Right lobe of liver (tissue), 6 donors: ENCODE measurements at regions not wholly inside any gene's neighbourhood (a gene's known extent, or its start where the extent isn't known, plus 50 kb on each side); places are given as distances from the start of the nearest gene placed in this dataset.

ENCODE experiments used
- ATAC-seq, 4 donors: fragments of 200-7000 bp; cut with Tn5 transposase; one replicate each; pipeline ENCODE4 v1.9.1; 2020; ENCODE audit warnings: mild to moderate bottlenecking in 4 of 4, moderate library complexity in 4 of 4
- DNase-seq, 3 donors: peaks; one replicate each; pipeline ENCODE4 v3.0.0-alpha.2; 2020
- H3K27ac ChIP-seq, 3 donors: fragments of 200-600 bp; one replicate each; pipeline ENCODE4 v1.8.0; 2022
- H3K27me3 ChIP-seq, 2 donors: fragments of 200-600 bp; one replicate each; pipeline ENCODE4 v1.8.0; 2022
- H3K36me3 ChIP-seq, 4 donors: fragments of 200-600 bp; sonication (generic) in 1 of 4; one replicate each; pipeline versions ENCODE4 v1.5.1 to v1.8.0; 2017 to 2022; ENCODE audit warnings: control low read depth in 1 of 4
- H3K4me1 ChIP-seq, 4 donors: fragments of 200-600 bp; sonication (generic) in 1 of 4; one replicate each; pipeline versions ENCODE4 v1.5.1 to v1.8.0; 2017 to 2022; ENCODE audit warnings: control low read depth in 1 of 4
- H3K4me3 ChIP-seq, 3 donors: fragments of 200-600 bp; one replicate each; pipeline ENCODE4 v1.8.0; 2022
- H3K9me3 ChIP-seq, 4 donors: fragments of 200-600 bp; sonication (generic) in 1 of 4; one replicate each; pipeline versions ENCODE4 v1.5.1 to v1.8.0; 2017 to 2022; ENCODE audit warnings: control low read depth in 1 of 4
- CTCF ChIP-seq, 4 donors: fragments of 200-600 bp in 3 of 4; fragments of 450-650 bp in 1 of 4; IDR thresholded peaks; one replicate each; pipeline versions ENCODE4 v1.5.1 to v1.8.0; 2016 to 2022; ENCODE audit warnings: antibody characterized with exemption in 4 of 4, mild to moderate bottlenecking in 2 of 4
- POLR2A ChIP-seq: fragments of 450-650 bp; IDR thresholded peaks from one replicate; pipeline ENCODE4 v1.6.1; 2017; ENCODE audit warnings: antibody characterized with exemption, mild to moderate bottlenecking
- WGBS: methylation state at CpG from one replicate; pipeline ENCODE4 v1.1.6; 2018; ENCODE audit warnings: low coverage, low lambda C conversion rate; ENCODE audit not compliant: insufficient coverage; ENCODE audit errors: missing lambda C conversion rate; 5-methylcytosine and 5-hydroxymethylcytosine counted together
- intact Hi-C, 2 donors: fragments of 100-400 bp; cut with DNase I; formaldehyde crosslinking; loops; one replicate each; pipeline versions ENCODE4 v1.11.2 to v1.14.1; 2022
- donor health status: DM: no; HTN: yes; CAD: no.
- donor health status: DM: no; HTN: no; CAD: no.
- donor health status: DM: no; HTN: no; CAD: no.
- donor health status: DM: no; HTN: yes; CAD: no.
- donor health status: DM: no; HTN: yes; CAD: no.

GRCh38 chr6:78131521-78131920, 478.7 kb downstream of the MEI4 start:
- no peak for ATAC-seq

GRCh38 chr6:78132671-78133410, 480.0 kb downstream of the MEI4 start:
- DNase-seq, result no peak
- Histone ChIP-seq H3K36me3 (no peaks in the 10 kb centered on the region), H3K9me3 (no peaks in the 10 kb centered on the region), H3K27ac (no peak overlapping the region), H3K4me3 (no peak overlapping the region), H3K27me3 (no peaks in the 10 kb centered on the region), H3K4me1 (no peaks in the 10 kb centered on the region)
- intact Hi-C loops, result no loop called here
- TF ChIP-seq CTCF (IDR thresholded peaks at IDR 0.05) (no peak), POLR2A (no peak)
- no peak for ATAC-seq
- 38% methylated on average over 8 of the region's 8 CpGs for WGBS

More at GRCh38 chr6:78131521-78131920, 478.7 kb downstream of the MEI4 start:
- DNase-seq, result no peak
- H3K27me3 ChIP-seq, result no peaks in the 10 kb centered on the region
- TF ChIP-seq POLR2A (no peak), CTCF (IDR thresholded peaks at IDR 0.05) (no peak)
- no peaks in the 10 kb centered on the region for H3K36me3 ChIP-seq
- no peak overlapping the region for H3K4me3 ChIP-seq
- no peaks in the 10 kb centered on the region for H3K4me1 ChIP-seq
- intact Hi-C loops, result no loop called here
- H3K27ac ChIP-seq, result no peak overlapping the region
- no peaks in the 10 kb centered on the region for H3K9me3 ChIP-seq
- 50% methylated on average over 1 of the region's 1 CpG for WGBS

GRCh38 chr6:78150425-78150824, 497.6 kb downstream of the MEI4 start:
- H3K4me1 ChIP-seq, result no peaks in the 10 kb centered on the region
- H3K27ac ChIP-seq, result no peak overlapping the region
- no peak for ATAC-seq
- WGBS, result 47% methylated on average over 3 of the region's 3 CpGs
- no peaks in the 10 kb centered on the region for H3K9me3 ChIP-seq
- H3K27me3 ChIP-seq, result no peaks in the 10 kb centered on the region
- H3K36me3 ChIP-seq, result no peaks in the 10 kb centered on the region
- DNase-seq, result no peak
- TF ChIP-seq CTCF (IDR thresholded peaks at IDR 0.05) (no peak), POLR2A (no peak)
- intact Hi-C loops, result no loop called here
- no peak overlapping the region for H3K4me3 ChIP-seq

GRCh38 chr6:78153976-78154375, 501.1 kb downstream of the MEI4 start:
- DNase-seq, result no peak
- no peaks in the 10 kb centered on the region for H3K27me3 ChIP-seq
- H3K27ac ChIP-seq, result no peak overlapping the region
- no peaks in the 10 kb centered on the region for H3K4me1 ChIP-seq
- ATAC-seq, result no peak
- TF ChIP-seq CTCF (IDR thresholded peaks at IDR 0.05) (no peak), POLR2A (no peak)
- no peaks in the 10 kb centered on the region for H3K36me3 ChIP-seq
- intact Hi-C loops, result no loop called here
- H3K9me3 ChIP-seq, result no peaks in the 10 kb centered on the region
- H3K4me3 ChIP-seq, result no peak overlapping the region

- no peaks in the 10 kb centered on the region for H3K9me3 ChIP-seq
- ATAC-seq (no peak), DNase-seq (no peak)
- no peaks in the 10 kb centered on the region for H3K27me3 ChIP-seq
- WGBS, result 73% methylated on average over 2 of the region's 2 CpGs
- no peaks in the 10 kb centered on the region for H3K4me1 ChIP-seq
- no peak overlapping the region for H3K27ac ChIP-seq
- H3K36me3 ChIP-seq, result no peaks in the 10 kb centered on the region
- H3K4me3 ChIP-seq, result no peak overlapping the region
- intact Hi-C loops, result no loop called here
- no peak for TF ChIP-seq CTCF (IDR thresholded peaks at IDR 0.05)
- no peak for TF ChIP-seq POLR2A
Observed at GRCh38 chr6:78157606-78158005, 504.8 kb downstream of the MEI4 start.
